Transverse colon (tissue), 4 donors: ENCODE measurements at regions not wholly inside any gene's neighbourhood (a gene's known extent, or its start where the extent isn't known, plus 50 kb on each side); places are given as distances from the start of the nearest gene placed in this dataset.

Experiments used
- DNase-seq: peaks from one replicate; pipeline ENCODE4 v3.0.0-alpha.2; 2019
- H3K27ac ChIP-seq, 4 donors: fragments of 200-600 bp; sonication (generic); 2 replicates each; pipeline ENCODE4 v1.5.1; 2016 to 2018; ENCODE audit warnings: inconsistent platforms in 4 of 4
- H3K27me3 ChIP-seq: fragments of 200-600 bp; sonication (generic); 2 replicates; pipeline ENCODE4 v1.5.1; 2017; ENCODE audit warnings: inconsistent platforms
- H3K36me3 ChIP-seq, 4 donors: fragments of 200-600 bp; sonication (generic); 2 replicates each; pipeline ENCODE4 v1.5.1; 2017 to 2019; ENCODE audit warnings: inconsistent platforms in 4 of 4
- H3K4me1 ChIP-seq, 4 donors: fragments of 200-600 bp; sonication (generic); 2 replicates each; pipeline ENCODE4 v1.5.1; 2017 to 2020; ENCODE audit warnings: inconsistent platforms in 4 of 4
- H3K4me3 ChIP-seq, 4 donors: fragments of 200-600 bp; sonication (generic); 1 replicate in 1 of 4; 2 replicates in 3 of 4; pipeline versions ENCODE4 v1.5.1 to v1.6.1; 2017 to 2019; ENCODE audit warnings: inconsistent platforms in 4 of 4
- H3K9me3 ChIP-seq, 2 donors: fragments of 200-600 bp; sonication (generic); 2 replicates each; pipeline ENCODE4 v1.5.1; 2017 to 2019; ENCODE audit warnings: inconsistent platforms in 2 of 2
- CTCF ChIP-seq, 5 experiments: fragments of 200-600 bp in 3 of 5; fragments of 450-650 bp in 2 of 5; sonication (generic) in 3 of 5; IDR thresholded peaks; 1 replicate in 2 of 5; 2 replicates in 3 of 5; pipeline ENCODE4 v1.5.1; 2016 to 2017; ENCODE audit warnings: antibody characterized with exemption in 5 of 5, inconsistent platforms in 3 of 5, mild to moderate bottlenecking in 2 of 5, moderate library complexity in 1 of 5
- EP300 ChIP-seq: sonication (generic); formaldehyde crosslinking; IDR thresholded peaks from one replicate; pipeline ENCODE4 v1.6.1; 2017; ENCODE audit warnings: antibody characterized with exemption, low read depth
- POLR2A ChIP-seq: fragments of 450-650 bp; IDR thresholded peaks from one replicate; pipeline ENCODE4 v1.6.1; 2016; ENCODE audit warnings: antibody characterized with exemption, mild to moderate bottlenecking, moderate library complexity
- POLR2AphosphoS5 ChIP-seq, 3 donors: sonication (generic); formaldehyde crosslinking; IDR thresholded peaks; one replicate each; pipeline ENCODE4 v1.6.1; 2016; ENCODE audit warnings: antibody characterized with exemption in 3 of 3
- WGBS, 2 donors: methylation state at CpG; one replicate each; pipeline ENCODE4 v1.1.5; 2018; ENCODE audit warnings: low coverage in 1 of 2; 5-methylcytosine and 5-hydroxymethylcytosine counted together
- in situ Hi-C, 4 donors: fragments of 200-750 bp; cut with MboI; loops; one replicate each; pipeline versions ENCODE4 v1.15.0 to v1.15.1; 2017; ENCODE audit warnings: low sequenced_read_pairs in 3 of 4, low pct_ligation_motif_present in 1 of 4, low pct_unique_long_range_greater_than_20kb in 1 of 4
- intact Hi-C: fragments of 100-400 bp; cut with DNase I; formaldehyde crosslinking; loops from one replicate; pipeline ENCODE4 v1.15.1; 2023; ENCODE audit warnings: low total_unique reads

- in situ Hi-C loops, result no loop called here
- Histone ChIP-seq H3K27me3 (no peaks in the 10 kb centered on the region), H3K9me3 (no peaks in the 10 kb centered on the region), H3K4me3 (no peak overlapping the region), H3K36me3 (no peaks in the 10 kb centered on the region), H3K4me1 (no peaks in the 10 kb centered on the region), H3K27ac (no peak overlapping the region)
- TF ChIP-seq POLR2A (no peak), CTCF (IDR thresholded peaks at IDR 0.05) (no peak), POLR2AphosphoS5 (IDR thresholded peaks at IDR 0.05) (no peak)
- intact Hi-C loops, result no loop called here
- WGBS, 2 donors, result 21 to 46% methylated on average over 2 of the region's 2 CpGs
- DNase-seq, result no peak
Observed at GRCh38 chr9:71485326-71485725, 283.0 kb downstream of the CEMIP2 start.

GRCh38 chr9:71483436-71483835 lies 284.9 kb downstream of the CEMIP2 start:
- Histone ChIP-seq H3K36me3 (no peaks in the 10 kb centered on the region), H3K9me3 (no peaks in the 10 kb centered on the region), H3K27ac (no peak overlapping the region), H3K4me1 (no peaks in the 10 kb centered on the region), H3K4me3 (no peak overlapping the region), H3K27me3 (no peaks in the 10 kb centered on the region)
- TF ChIP-seq POLR2AphosphoS5 (IDR thresholded peaks at IDR 0.05) (no peak), EP300 (no peak), CTCF (IDR thresholded peaks at IDR 0.05) (no peak), POLR2A (no peak)
- no peak for DNase-seq
- intact Hi-C loops, result no loop called here
- in situ Hi-C loops, result no loop called here
- WGBS, 2 donors, result 79 to 82% methylated on average over 2 to 4 of the region's 4 CpGs

DNA sequence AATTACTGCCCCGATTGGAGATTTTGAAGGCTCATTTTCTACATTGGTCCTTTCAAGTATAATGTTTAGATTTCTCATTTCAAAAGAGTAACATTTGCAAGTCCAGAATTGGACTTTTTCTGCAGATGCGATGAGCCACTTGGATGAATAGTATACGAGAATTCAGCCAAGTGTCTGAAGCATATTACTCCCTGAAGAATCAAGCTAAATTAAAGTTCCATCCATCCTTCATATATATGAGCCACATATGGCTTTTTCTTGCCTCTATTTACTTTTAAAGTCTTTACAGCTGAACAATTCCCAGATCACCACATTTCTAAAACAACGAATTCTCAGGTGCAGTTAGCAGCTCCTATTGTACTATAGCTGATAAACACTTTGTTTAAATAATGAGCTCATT lies 288.7 kb downstream of the CEMIP2 start:
- Histone ChIP-seq H3K27ac (no peak overlapping the region), H3K4me3 (no peak overlapping the region), H3K27me3 (no peaks in the 10 kb centered on the region), H3K9me3 (no peaks in the 10 kb centered on the region), H3K36me3 (no peaks in the 10 kb centered on the region), H3K4me1 (no peaks in the 10 kb centered on the region)
- intact Hi-C loops (no loop called here), in situ Hi-C loops (no loop called here)
- DNase-seq, result no peak
- TF ChIP-seq POLR2AphosphoS5 (IDR thresholded peaks at IDR 0.05), result no peak
- no peak for TF ChIP-seq EP300
- TF ChIP-seq POLR2A, result no peak
- TF ChIP-seq CTCF (IDR thresholded peaks at IDR 0.05), result no peak
- 78 to 81% methylated on average over 4 of the region's 4 CpGs for WGBS, 2 donors

DNA sequence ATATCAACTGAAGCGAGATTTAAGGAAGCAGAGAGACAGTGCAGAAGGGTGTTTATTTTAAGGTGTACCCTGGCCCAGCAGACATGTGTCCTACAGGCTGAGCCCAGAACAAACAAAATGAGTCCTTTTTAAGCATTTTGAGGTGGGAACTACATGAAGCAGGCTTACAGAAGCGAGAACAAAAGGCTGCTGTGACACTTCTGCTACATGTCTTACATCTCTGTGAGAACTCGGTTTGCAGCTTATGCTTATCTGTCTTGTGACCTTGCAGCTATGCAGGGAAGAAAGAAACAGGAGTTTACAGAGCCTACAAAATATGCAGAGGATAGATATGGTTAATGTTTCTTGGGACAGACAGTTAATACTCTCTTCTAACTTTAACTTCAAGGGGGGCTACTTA lies 295.9 kb downstream of the CEMIP2 start:
- DNase-seq, result no peak
- Histone ChIP-seq H3K36me3 (no peaks in the 10 kb centered on the region), H3K9me3 (no peaks in the 10 kb centered on the region), H3K27me3 (no peaks in the 10 kb centered on the region), H3K4me1 (no peaks in the 10 kb centered on the region), H3K27ac (no peak overlapping the region), H3K4me3 (no peak overlapping the region)
- TF ChIP-seq POLR2AphosphoS5 (IDR thresholded peaks at IDR 0.05) (no peak), POLR2A (no peak), CTCF (IDR thresholded peaks at IDR 0.05) (no peak), EP300 (no peak)
- intact Hi-C loops (no loop called here), in situ Hi-C loops (no loop called here)
- WGBS, 2 donors, result 58 to 61% methylated on average over 3 of the region's 3 CpGs
